Bronchial epithelial cell (primary cell): ENCODE measurements at regions not wholly inside any gene's neighbourhood (a gene's known extent, or its start where the extent isn't known, plus 50 kb on each side); places are given as distances from the start of the nearest gene placed in this dataset.
A peak's percentile ranks its signal among the peaks of the same experiment; 100 is the strongest.

Experiments used
- DNase-seq: peaks from one replicate; pipeline ENCODE4 v3.0.0-alpha.2; 2010; ENCODE audit warnings: low read depth
- FAIRE-seq: peaks from 2 replicates; lab custom pipeline; 2011; peaks lifted over from hg19 to GRCh38; lab: Jason Lieb, UNC
- H3K27me3 ChIP-seq: 2 replicates; pipeline ENCODE4 v1.5.1; 2011; ENCODE audit warnings: low read length; ENCODE audit not compliant: control insufficient read depth, insufficient read depth
- H3K36me3 ChIP-seq: 2 replicates; pipeline ENCODE4 v1.5.1; 2011; ENCODE audit warnings: low read length; ENCODE audit not compliant: control insufficient read depth, insufficient read depth
- H3K4me3 ChIP-seq: 2 replicates; pipeline ENCODE4 v1.5.1; 2011; ENCODE audit warnings: mild to moderate bottlenecking, low read depth, low read length, control low read depth
- TF ChIP-seq, protein P1 (sequence below): IDR thresholded peaks from 2 replicates; pipeline ENCODE4 v1.5.1; 2011; ENCODE audit warnings: mild to moderate bottlenecking, moderate library complexity, low read length, control low read depth, inconsistent platforms; ENCODE audit not compliant: insufficient read depth, severe bottlenecking

GRCh38 chr1:234979296-234980279, 149.0 kb downstream of the TOMM20 start:
- no peak for DNase-seq
- H3K4me3 ChIP-seq: no peak overlapping the region
- TF ChIP-seq, protein P1, sequence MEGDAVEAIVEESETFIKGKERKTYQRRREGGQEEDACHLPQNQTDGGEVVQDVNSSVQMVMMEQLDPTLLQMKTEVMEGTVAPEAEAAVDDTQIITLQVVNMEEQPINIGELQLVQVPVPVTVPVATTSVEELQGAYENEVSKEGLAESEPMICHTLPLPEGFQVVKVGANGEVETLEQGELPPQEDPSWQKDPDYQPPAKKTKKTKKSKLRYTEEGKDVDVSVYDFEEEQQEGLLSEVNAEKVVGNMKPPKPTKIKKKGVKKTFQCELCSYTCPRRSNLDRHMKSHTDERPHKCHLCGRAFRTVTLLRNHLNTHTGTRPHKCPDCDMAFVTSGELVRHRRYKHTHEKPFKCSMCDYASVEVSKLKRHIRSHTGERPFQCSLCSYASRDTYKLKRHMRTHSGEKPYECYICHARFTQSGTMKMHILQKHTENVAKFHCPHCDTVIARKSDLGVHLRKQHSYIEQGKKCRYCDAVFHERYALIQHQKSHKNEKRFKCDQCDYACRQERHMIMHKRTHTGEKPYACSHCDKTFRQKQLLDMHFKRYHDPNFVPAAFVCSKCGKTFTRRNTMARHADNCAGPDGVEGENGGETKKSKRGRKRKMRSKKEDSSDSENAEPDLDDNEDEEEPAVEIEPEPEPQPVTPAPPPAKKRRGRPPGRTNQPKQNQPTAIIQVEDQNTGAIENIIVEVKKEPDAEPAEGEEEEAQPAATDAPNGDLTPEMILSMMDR: no peak
- H3K36me3 ChIP-seq: no peaks in the 10 kb centered on the region
- H3K27me3 ChIP-seq: no peaks in the 10 kb centered on the region
- no peak for FAIRE-seq

DNA sequence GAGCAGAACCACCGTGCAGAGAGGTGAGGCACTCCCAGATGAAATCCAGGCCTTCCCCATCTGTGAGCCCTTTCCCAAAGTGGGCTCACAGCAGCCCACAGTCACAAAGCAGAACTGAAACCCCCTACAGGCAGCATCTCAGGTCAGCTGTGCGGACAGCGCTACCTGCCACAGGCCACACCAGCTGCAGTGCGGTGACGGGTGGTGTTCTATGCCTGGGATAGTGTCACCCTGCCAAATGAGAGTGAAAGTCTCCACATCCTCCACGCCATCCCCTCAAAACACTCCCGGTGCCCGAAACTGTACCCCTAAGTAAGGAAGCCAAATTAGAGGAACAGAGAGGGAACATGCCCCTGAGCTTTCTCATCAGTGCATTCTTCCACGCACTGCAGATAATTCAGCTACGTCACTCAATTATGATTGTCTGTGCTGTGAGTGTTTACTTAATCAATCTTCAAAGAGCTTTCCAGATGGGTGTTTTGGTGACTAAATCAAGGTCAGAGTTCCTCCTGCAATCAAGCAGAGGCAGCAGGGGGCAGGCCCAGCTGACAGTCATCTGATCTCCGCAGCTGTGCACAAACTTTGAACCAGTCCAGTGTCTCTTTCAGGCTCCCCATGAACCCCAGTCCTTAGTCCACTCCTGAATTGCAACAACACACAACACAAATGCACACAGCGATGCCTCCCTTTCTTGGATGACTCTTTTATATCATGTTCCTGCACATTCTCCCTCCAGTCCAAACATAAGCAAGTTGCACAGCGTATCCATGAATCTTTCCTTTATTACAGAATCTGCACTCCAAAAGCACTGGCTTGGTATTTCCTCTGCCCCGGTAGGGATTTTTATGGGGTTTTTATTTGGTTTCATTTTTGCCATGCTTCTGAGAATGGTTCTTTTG, 150.0 kb downstream of the TOMM20 start:
- no peaks in the 10 kb centered on the region for H3K27me3 ChIP-seq
- H3K4me3 ChIP-seq: no peak overlapping the region
- DNase-seq (peak; percentile 94), FAIRE-seq (no peak)
- TF ChIP-seq, protein P1: peak; percentile 24
- H3K36me3 ChIP-seq: no peaks in the 10 kb centered on the region

DNA sequence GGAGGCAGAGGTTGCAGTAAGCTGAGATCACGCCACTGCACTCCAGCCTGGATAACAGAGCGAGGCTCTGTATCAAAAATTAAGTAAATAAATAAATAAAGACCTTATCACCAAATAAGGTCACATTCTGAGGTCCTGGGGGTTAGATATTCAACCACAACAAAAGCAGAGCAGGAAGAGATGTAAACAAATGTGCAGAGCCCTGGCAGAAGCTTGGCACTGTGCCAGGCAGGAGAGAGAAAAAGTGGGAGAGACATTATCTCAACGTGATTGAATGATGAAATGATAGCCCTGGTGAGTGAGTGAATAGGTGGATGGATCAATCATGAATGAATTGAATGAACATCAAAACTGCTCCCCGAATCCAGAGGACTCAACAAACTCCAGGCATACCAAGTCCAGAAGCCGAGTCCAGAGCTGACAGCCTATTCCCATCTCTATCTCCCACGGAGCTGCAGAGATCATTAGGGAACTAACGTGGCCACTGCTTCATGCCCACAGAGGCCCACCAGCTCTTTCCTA, 150.7 kb downstream of the TOMM20 start:
- no peak overlapping the region for H3K4me3 ChIP-seq
- no peak for DNase-seq
- no peak for FAIRE-seq
- no peaks in the 10 kb centered on the region for H3K36me3 ChIP-seq
- H3K27me3 ChIP-seq: no peaks in the 10 kb centered on the region
- TF ChIP-seq, protein P1: no peak

- TF ChIP-seq, protein P1: no peak
- Histone ChIP-seq H3K4me3 (no peak overlapping the region), H3K27me3 (no peaks in the 10 kb centered on the region), H3K36me3 (no peaks in the 10 kb centered on the region)
- no peak for DNase-seq
- no peak for FAIRE-seq
These were observed 151.6 kb downstream of the TOMM20 start for GRCh38 chr1:234976861-234977680.
